A549 (cell line): ENCODE measurements at regions not wholly inside any gene's neighbourhood (a gene's known extent, or its start where the extent isn't known, plus 50 kb on each side); places are given as distances from the start of the nearest gene placed in this dataset.

Experiments used
- BHLHE40 ChIP-seq: IDR thresholded peaks from 2 replicates; pipeline ENCODE4 v1.6.1; 2012; ENCODE audit warnings: low read depth, low read length, inconsistent platforms
- CTCF ChIP-seq: fragments of >200 bp; sonication (Bioruptor Twin); formaldehyde crosslinking; IDR thresholded peaks from 3 replicates; pipeline ENCODE4 v1.5.1; 2016
- EP300 ChIP-seq, 2 experiments: fragments of >200 bp; sonication (Bioruptor Twin); formaldehyde crosslinking; IDR thresholded peaks; 2 replicates in 1 of 2; 3 replicates in 1 of 2; pipeline ENCODE4 v1.6.1; 2016 to 2017
- ESRRA ChIP-seq: fragments of 150-350 bp; IDR thresholded peaks from 2 replicates; pipeline ENCODE4 v1.6.1; 2014; ENCODE audit warnings: mild to moderate bottlenecking, low read length, borderline replicate concordance
- HOXA7 ChIP-seq: fragments of 250-450 bp; sonication (Bioruptor Pico); IDR thresholded peaks from 2 replicates; pipeline ENCODE4 v1.5.0; 2020; ENCODE audit warnings: mild to moderate bottlenecking, moderate library complexity
- MAX ChIP-seq: IDR thresholded peaks from 2 replicates; pipeline ENCODE4 v1.6.1; 2012
- RFX5 ChIP-seq: fragments of 450-650 bp; IDR thresholded peaks from 2 replicates; pipeline ENCODE4 v1.7.1; 2014; ENCODE audit warnings: antibody characterized with exemption, mild to moderate bottlenecking, moderate library complexity

GRCh38 chr20:55269913-55270312 lies 735.4 kb downstream of the CBLN4 start:
- TF ChIP-seq RFX5 (no peak), MAX (no peak), BHLHE40 (no peak), CTCF (no peak), HOXA7 (CRISPR knock-in tag) (no peak), EP300 (IDR thresholded peaks at IDR 0.05) (no peak), ESRRA (no peak)
